Glomerular endothelial cell (primary cell): ENCODE measurements at regions not wholly inside any gene's neighbourhood (a gene's known extent, or its start where the extent isn't known, plus 50 kb on each side); places are given as distances from the start of the nearest gene placed in this dataset.

ENCODE experiments used
- DNase-seq: peaks from one replicate; pipeline ENCODE4 v3.0.0-alpha.2; 2011; ENCODE audit warnings: low read depth, low spot score; ENCODE audit errors: extremely low read depth

DNA sequence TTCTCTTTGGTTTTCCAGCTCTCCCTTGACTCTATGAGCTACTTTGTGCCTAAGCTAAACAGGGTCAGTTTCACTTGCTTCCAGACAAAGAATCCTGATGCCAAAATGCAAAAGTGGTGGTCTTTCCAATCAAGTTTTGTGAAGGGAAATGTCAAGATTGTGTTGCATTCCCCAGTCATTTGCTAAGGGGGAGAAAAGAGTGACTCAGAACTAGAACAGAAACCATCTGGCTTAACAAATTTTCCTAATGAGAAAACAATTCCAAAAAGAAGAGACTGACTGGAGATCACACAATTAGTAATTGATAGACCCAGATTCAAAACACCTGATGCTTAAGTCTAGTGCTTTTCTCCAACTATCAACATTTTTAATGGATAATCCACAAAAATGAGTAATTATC is 235.1 kb upstream of the DIO2 start:
- no peak for DNase-seq

DNA sequence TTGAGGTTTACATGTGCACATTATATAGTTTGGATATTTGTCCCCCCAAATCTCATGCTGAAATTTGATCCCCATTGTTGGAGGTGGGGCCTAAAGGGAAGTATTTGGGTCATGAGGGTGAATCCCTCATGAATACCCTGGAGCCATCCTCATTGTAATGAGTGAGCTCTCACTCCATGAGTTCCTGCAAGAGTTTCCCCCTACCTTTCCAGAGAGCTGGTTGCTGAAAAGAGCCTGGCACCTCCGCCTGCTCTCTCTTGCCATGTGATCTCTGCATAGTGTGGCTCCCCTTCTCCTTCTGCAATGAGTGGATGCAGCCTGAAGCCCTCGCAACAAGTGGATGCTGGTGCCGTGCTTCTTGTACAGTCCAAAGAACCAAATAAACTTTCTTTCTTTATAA is 234.3 kb upstream of the DIO2 start:
- DNase-seq, result no peak

DNA sequence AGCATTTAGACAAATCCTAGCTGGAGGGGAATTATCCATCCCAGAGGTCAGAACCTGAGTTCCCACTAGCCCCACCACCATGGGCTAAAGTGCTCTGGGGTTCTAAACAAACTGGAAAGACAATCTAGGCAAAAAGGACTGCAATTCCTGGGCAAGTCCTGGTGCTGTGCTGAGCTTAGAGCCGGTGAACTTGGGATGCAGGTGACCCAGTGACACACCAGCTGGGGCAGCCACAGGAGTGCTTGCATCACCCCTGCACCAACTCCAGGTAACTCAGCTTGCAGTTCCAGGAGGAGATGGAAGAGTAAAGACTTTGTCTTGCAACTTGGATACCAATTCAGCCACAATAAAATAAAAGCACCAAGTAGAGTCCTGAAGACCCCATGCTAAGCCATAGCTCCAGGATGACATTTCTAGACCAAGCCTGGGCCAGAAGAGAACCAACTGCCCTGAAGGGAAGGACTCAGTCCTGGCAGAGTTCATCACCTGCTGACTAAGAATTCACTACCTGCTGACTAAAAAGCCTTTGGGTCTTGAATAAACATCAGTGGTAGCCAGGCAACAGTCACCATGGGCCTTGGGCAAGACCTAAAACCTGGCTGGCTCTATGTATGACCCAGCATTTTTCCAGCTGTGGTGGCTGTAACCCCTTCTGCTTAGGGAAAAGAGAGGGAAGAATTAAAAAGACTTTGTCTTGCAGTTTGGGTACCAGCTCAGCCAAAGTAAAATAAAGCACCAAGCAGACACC is 223.4 kb upstream of the DIO2 start:
- DNase-seq, result no peak

DNA sequence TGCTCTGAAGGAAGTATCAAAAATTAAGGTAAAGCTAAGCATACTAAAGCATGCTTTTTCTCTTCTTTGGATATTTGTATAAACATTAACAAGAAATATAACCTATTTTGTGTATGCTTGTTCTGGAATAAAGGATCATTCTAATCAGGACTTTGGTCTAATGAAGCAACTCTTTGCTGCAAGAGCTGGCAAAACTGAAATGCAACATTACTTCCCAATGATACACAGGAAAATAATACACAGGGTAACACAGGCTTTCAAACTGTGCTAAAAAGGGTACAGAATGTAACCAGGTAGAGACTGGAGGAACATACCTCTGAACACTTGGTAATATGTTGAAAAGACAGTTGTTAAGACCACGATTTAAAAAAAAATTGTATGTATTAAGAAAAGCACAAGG is 222.5 kb upstream of the DIO2 start:
- no peak for DNase-seq

DNA sequence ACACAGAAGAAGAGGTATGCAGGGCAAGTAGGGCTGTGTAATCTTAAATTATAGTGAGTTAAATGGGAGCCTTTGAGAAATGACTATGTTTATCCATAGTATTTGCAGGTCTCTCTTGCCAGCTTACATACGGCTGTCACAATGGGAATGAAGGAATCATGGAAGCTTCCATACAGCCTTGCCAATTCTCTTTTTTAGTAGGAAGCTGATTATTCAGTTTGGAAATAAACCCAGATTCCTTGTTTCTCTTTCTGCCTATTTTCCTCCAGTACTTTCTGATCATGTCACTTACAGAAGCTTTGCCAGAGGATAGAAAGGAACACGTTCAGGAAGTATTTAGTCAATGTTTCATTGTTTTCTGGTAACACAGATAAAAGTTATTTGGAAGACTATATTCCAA is 217.4 kb upstream of the DIO2 start:
- no peak for DNase-seq

DNA sequence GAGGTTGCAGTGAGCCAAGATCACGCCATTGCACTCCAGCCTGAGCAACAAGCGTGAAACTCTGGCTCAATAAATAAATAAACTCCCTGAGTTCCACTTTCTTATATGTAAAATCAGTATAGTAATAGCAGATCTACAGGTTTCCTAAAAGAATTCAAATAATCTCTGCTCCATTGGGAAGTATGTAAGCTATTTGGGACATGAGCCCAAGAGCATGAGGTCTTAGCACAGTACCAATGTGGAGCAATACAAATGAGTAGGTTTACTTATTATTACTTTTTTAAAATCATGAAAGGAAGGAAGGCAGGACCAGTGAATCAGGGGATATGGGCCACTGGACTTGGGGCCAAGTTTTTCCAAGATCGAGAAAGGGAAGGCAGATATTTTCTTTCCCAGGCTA is 216.9 kb upstream of the DIO2 start:
- DNase-seq, result no peak

DNA sequence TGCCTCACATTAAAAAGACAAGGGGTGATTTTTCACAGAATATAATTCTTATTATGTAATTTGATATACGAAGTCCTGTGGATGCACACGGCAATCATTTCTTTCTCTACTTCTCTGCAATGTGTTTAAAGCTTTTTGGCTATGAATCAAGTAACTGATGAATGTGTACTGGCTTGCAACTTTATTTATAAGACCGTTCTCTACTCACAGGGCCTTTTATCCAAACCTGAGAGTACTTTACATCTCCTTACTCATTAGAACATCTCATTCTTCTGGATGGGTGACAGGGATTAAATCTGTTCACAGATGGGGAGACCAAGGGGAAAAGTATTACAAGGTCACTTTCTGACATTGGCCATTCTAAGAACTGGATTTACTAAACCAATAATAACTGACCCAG is 215.8 kb upstream of the DIO2 start:
- no peak for DNase-seq

DNA sequence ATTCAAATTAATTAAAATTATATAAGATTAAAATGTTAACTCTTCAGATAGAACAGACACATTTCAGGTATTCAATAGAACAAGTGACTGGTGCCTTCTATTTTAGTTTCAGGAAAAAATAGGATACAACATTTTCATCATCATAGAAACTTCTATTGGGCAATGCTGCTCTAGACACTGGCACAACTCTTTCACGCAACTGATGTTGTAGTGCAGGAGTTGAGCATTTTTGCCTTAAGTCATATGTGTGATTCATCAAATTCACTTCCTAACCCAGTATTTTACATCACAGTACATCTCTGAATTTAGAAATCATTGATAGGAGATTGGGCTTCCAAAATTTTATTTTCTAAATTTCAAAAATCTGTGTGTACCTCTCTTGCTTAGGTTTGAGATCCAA is 215.4 kb upstream of the DIO2 start:
- DNase-seq, result no peak

DNA sequence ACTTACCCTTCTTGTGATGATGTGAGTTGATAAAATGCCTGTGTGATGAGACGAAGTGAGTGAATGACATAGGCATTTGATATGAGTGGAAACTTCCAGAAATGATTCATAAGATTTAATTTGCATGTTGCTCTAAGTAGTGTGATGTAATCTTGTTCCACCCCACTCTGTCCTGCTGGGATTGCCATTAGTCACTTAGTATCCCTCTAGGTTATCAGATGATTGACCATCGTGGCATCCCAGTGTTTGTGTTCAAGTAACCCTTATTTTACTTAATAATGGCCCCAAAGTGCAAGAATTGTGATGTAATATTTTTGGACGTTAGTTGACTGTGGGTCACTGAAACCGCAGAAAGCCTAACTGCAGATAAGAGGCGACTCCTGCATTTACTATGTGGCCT is 214.4 kb upstream of the DIO2 start:
- peak; percentile 18 for DNase-seq

DNA sequence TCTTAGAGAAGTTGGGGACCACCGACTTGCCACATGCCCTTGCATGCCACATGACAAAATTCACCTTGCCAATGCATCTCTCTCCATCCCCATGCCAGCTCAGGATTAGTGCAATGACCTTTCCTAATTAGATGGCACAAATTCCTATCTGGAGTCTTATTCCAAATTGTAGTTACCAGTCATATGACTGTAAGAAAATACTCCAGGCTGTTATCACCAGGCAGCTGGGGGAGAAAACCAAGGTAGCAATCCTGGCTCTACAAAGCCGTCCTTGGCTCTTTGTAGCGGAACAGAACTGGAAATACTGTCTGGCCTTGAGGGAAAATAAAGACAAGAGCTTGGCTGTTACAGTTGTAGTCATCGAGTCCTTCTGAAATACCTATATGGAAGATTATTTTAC is 208.5 kb upstream of the DIO2 start:
- no peak for DNase-seq

DNA sequence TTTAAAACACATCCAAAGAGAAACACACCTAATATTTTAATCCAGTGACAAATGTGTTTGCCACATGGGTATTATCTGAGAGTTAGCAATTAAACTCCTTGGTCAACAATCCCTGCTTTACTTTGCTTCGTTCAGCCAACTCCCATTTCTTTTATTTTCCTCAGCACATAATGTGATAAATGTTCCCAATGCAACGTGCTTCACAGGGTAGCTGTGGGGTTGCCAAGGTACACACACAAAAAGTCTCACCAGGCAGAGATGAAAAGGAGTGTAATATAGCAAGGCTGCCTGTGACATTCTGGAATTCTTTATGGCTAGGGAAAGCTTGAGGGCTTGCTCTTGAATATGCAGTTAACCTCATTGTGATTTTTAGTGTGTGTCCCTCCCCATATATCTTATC is 208.0 kb upstream of the DIO2 start:
- no peak for DNase-seq

DNA sequence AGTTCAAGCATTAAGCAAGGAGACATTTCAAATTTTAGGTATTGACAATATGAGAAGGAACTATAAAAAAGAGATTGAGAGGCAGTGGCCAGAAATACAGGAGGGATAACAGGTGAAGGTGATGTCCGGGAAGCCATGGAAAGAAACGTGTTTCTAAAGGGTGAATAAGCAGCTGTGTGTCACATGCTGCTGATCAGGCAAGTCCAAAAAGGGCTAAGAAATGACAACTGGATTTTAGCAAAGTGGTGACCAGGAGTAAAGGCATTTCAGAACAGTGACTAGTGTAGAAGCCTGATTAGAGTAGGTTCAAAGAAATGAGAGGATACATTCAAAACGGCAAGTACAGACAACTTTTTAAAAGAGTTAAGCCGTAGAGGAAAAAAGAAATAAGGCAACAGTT is 204.3 kb upstream of the DIO2 start:
- DNase-seq, result no peak

DNA sequence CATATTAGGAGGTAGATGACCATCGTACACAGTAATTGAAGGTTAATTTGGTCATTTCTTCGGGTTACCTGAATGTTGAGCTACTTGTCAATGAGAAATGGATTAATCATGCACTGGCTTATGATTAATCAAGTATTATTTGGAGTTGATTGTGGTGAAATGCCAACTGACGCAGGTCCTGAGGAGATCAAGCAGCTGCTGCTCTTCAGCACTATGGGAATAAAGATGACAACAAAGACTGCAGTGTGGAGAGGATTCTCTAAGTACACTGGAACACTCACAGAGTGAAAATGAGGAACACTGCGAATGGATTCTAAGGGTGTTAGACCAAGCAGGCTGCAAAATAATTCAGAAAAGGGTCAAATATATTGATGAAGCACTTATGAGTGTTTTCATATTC is 202.8 kb upstream of the DIO2 start:
- DNase-seq, result no peak

DNA sequence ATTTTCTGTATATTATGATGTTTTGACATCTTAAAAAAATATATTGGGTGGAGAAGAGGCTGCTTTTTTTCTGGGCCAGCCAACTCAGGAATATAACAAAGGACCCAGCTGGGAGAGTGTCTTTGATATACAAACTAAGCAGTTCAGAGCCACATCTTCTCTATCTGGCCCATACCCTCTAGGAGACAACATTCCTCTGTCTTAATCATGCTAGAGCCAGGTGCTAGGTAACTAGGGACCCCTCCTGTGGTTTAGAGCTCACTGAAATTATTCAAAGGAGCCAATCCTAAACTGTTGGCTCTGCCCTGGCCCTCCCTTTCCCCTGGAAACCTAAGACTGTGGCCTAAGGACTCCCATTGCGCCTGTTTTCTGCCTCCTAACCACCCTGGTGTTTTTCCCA is 193.1 kb upstream of the DIO2 start:
- DNase-seq, result no peak

DNA sequence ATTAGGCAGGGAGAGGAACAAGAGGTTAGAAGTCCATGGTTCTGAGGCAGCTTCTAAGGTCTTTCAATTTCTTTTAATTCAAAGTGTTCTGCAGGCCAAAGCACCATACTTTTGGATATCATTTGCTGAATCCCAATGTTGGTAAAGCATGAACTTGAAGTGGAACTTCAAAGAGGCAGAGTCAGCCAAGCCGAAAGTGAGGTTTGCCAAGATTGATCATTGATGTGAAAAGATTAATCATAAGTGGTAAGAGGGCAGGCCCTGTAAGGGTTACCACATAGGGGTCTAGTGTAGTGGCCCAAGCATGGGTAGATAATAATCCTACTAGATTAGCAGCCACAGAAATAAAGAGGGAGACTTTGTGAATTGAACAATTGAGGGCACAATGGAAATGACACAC is 191.7 kb upstream of the DIO2 start:
- DNase-seq, result no peak

DNA sequence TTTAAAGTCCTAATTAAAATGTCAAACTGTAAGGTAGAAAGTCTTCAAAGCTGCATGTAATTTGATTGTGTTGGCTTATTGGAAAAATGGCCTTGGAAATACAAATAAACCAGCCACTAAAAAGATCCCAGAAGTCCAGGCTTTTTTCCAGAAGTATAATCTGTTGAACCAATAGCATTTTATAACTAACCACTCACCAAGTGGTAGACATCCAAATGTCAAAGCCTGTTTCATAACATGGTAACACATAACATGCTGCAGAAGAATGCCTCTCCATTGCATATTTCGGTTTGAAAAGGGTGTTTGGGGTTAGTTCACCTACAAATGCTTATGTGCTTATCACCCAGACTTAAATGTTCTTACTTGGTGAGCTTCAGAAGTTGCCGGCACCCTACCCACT is 183.7 kb upstream of the DIO2 start:
- no peak for DNase-seq

DNA sequence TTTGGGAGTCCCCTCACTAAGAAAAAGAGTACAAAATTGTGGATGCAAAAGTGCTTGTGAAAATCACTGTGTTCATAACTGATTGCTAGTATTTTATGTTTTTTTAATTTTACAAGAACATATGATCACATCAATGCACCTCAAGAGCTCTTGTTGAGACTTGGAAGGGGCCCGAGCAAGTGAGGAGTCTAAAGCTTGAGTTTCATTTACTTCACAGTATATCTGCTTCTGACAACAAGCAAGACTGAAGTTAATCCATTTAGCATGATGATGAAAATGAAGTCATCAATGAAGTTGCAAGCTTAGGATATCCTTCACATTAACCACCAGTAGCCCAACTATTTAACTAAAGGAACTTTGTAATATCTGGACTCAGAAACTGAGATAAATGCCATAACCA is 182.5 kb upstream of the DIO2 start:
- DNase-seq, result no peak

DNA sequence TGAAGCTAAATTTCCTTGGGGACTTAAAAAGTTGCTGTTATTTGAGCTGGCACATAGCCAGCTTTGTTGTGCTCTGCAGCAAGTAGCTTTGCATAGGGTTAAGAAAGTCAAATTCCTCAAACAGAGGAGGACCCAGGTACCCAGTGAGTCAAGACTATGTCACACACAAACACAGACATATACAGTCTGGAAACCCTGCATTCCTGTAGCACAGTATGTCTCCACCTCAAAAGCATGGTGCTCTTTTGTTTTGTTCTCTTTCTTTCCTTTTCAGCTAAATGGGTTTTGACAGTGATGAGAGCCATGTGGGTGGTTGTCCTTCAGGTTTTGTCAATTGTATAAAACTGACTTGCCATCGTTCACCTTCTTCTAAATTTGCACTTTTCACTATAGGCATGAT is 179.6 kb upstream of the DIO2 start:
- DNase-seq, result no peak

DNA sequence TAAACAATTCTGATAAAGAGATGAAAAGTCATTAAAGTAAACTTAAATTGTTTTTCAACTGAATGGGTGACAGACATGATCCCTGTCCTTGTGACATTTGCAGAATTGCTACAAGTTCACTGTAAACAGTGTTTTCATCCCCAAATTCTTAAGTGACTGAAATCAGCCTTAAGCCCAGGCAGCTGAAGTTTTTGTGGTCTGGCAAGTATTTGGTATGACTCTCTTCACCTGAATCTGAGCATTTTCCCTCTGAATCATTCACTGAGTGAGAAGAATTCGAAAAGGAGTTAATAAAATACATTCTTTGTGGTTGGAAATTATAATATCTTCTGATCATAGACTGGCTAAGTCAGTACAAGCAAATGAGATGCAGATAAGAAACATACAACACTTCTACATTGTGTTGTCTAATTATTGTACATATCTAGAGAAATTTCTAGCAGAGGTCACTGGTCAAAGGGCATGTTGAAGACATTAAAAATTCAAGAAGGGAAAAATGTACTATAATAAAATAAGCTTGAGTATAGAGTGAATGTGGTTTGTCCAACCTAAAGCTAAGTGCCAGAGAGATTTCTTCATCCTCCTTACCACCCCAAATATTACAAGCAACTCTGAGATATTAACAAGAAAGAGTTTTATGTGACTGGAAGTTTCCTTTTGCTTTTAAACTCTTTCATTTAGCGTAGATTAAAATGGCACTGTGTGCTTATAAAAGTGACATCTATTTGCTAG is 177.8 kb upstream of the DIO2 start:
- no peak for DNase-seq

DNA sequence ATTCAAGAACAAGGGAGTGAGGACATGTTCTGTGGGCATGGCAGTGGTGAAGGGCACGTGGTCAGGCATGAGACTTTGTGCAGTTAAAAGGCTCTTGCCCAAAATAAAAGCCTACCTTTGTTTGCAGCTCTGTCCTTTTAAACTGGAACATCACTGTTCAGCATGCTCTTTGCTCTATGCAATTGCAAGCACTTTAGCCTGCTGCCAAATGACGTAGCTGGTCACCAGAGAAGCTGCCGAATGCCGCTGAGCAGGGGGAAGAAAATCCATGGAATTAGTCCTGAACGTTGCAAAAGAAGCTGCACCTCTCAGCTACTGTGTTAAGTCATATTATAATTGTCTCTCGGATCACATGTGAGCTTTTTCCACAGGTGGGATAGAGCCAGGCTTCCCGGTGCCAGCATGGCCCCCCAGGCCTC is 176.3 kb upstream of the DIO2 start:
- no peak for DNase-seq

DNA sequence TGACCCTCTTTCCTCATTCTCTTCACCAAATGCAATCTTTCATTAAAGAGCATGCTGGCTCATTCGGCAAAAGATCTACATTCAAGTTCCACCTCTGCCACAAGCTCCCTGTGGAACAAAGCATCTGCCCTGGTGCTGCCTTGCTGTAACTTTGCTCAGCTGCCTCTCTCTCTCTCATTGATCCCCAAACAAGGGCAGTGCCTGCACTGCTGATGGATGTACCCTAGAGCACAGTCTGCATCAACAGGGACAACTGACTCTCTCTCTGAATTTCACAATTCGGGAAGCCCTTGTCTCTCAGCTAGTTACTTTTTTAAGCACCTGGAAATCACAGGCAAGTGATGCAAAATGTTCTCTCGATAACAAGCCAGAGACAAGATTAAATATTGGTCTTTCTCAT is 174.0 kb upstream of the DIO2 start:
- no peak for DNase-seq

DNA sequence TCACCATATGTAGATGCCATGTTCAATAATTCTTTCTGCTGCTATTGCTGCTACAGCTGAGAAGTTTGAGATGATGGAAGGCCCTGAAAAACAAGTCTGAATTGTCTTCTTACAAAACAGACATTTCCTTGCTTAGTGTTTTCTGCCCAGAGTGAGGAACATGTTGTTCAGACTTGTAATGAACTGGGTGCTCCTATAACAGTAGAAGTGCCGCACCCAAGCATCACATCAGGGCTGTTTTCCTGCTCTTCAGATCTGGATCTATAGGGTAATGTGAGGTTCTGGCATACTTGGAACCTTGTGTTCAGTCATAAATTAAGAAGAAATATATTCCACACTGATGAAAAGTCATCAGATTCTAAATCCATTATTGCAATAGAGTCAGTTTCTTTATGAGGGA is 171.9 kb upstream of the DIO2 start:
- no peak for DNase-seq
